ENCODE measurements at regions not wholly inside any gene's neighbourhood (a gene's known extent, or its start where the extent isn't known, plus 50 kb on each side); places are given as distances from the start of the nearest gene placed in this dataset.
A peak's percentile ranks its signal among the peaks of the same experiment; 100 is the strongest.

DNA sequence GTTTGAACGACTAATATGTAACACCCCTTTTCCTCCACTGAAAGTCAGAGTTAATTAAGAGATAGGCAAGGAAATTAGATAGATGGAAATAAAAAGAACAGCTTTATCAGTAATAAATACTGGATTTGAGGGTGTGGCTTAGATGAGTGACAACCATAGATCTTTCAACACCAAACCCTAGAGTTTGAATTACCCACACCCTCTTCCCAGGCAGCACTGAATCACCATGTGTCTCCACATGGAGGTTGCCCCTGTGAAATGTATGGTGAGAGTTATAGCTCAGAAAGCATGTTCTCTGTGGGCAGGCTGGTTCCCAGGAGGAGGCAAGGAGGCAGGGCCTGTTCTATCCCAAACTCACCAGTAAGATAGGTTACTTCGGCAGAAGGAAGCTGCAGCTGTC, 69.7 kb downstream of the TMEM174 start:
- intact Hi-C loops (cut with DNase I): no loop called here
- DNase-seq (no peak), ATAC-seq (no peak)

DNA sequence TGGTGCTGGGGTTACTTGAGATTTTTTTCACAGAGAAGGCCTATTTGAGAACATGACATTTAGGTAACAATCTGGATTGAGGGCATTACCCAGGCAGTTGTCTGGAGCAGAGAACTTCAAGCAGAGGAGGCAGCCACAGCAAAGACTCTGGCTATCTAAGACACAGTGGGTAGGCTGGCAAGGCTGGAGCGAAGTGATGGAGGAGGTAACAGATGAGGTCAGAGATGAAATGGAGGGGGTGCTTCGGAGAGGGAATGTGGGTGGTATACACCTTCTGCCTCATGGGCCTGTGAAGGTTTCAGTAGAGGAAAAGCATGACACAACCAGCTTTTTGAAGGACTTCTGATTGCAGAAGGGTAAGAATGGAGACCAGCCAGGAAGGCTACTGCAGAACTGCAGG, 65.9 kb downstream of the TMEM174 start:
- intact Hi-C loops (cut with DNase I): no loop called here
- no peak for DNase-seq
- no peak for ATAC-seq

DNA sequence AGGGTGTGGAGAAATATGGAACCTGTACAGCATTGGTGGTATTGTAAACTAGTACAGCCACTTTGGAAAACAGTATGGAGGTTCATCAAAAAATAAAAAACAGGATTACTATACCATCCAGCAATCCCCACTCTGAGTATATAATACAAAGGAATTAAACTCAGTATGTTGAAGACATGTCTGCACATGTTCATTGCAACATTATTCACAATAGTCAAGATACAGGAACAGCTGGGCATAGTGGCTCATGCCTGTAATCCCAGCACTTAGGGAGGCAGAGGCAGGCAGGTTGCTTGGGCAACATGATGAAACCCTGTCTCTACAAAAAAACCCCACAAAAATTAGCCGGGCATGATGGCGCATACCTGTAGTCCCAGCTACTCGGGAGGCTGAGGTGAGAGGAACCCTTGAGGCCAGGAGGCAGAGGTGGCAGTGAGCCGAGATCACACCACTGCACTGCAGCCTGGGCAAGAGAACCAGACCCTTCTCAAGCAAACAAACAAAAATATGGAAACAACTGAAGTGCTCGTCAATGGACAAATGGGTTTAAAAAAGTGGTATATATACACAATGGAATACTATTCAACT, 63.6 kb downstream of the TMEM174 start:
- no peak for DNase-seq
- no peak for ATAC-seq
- intact Hi-C loops (cut with DNase I): no loop called here

DNA sequence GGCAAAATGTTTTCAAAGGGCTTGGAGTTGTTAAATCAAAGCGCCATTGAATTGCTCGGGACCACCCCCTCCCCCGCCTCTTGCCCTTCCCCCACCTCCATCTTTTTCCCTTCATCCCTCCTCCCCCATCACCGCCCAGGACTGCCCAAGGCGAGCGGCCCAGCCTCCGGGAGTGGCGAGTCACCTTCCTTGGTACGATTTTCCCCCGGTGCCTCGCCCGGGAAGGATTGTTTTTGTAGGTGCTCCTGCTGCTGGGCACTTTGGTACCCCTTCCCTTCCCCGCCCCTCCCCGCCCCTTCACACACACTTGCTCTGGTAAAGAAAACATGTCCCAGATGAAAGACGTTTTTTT, 61.2 kb downstream of the TMEM174 start:
- intact Hi-C loops (cut with DNase I): no loop called here
- DNase-seq (no peak), ATAC-seq (no peak)

DNA sequence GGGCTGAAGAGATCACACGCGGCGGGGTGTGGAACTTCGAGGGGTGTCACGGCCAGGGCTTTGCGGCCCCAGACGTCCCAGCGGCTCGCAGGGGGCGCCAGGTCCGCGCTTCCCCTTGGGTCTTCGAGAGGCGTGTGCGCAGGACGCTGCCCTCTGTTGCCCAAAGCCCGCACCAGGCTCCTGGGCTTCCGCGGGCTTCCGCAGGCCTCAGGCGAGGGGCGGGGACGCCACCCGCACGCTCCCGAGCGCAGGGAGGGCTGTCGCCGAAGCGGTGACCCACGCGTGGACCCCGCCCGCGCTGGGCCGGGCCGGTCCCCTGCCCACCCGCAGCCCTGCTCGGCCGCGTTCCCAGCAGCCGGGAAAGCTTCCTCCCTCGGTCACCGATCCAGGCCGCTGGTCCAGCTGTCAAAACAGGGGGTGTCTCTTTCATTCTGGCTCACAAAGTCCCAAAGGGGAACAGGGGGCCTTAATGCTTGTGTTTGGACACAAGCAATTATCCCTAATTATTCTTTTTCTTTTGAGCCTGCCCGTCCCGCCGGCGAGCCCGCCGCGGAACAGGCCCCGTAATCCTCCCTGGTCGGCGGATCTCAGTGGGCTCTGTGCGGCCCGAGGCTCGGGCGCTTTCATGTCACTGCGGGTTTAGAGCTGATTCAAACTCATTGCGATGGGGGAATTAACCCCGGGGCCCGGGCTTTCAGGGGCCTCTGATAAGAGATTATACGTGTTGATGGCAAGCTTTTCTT, 60.6 kb downstream of the TMEM174 start:
- intact Hi-C loops (cut with DNase I): no loop called here
- DNase-seq (no peak), ATAC-seq (peak; percentile 65 to 71)

DNA sequence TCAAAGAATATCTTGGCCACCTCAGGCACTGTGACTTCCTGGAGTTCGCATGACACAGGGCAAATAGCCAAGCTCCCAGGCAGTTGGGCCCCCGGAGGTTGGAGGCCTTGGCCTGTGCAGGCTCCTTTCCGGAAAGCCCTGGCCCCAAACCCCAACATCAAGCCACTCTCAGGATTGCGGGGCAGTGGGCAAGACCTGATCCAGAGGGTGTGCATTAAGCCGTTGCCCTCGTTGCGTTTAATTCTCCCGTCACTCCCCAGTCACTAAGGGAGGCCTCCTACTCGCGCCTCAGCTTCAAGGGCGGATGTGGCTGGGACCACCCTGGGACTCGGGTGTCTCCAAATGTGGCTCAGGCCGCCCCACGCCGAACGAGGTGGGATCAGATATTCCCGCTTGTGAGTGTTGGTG, 60.1 kb downstream of the TMEM174 start:
- no peak for DNase-seq
- intact Hi-C loops (cut with DNase I): no loop called here
- ATAC-seq: peak; percentile 12 to 16

DNA sequence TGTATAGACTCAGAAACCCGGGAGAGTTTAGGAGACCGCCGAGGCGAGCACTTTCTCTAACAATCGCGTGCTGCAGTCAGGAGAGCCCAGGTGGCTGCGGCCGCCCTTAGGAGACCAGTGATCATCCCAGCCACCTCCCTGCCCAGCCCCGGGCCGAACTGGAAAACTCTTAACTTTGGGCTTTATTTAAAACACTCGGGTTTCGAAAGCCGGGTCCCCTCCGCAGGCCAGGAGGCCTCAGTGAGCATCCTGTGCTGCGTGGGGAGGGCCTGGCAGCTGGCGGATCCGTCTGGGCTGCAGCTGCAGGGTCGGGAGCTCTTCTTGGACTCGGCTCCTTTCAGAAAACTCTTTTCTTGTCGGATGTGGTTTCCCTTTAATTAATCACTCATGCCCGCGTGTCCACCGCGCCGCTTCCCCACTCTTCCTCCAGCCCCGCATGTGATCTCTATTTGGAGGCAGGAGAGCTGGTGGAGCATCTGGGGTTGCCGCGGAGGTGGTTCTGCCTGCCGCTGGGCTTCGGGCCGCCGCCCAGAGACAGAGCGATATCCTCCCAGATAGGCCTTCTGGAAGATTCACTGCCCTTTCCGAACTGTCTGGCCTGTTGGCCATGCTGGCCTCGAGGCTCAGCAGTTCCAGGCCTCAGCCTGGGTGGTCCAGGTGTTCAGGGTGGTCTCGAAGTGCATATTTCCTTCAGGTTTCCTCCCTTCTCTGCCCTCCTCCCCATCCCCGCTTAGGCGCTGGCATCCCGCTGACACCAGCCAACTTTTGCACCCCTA, 59.5 kb downstream of the TMEM174 start:
- DNase-seq (no peak), ATAC-seq (peak in 1 of 2 donors; percentile 26)
- intact Hi-C loops (cut with DNase I): no loop called here

DNA sequence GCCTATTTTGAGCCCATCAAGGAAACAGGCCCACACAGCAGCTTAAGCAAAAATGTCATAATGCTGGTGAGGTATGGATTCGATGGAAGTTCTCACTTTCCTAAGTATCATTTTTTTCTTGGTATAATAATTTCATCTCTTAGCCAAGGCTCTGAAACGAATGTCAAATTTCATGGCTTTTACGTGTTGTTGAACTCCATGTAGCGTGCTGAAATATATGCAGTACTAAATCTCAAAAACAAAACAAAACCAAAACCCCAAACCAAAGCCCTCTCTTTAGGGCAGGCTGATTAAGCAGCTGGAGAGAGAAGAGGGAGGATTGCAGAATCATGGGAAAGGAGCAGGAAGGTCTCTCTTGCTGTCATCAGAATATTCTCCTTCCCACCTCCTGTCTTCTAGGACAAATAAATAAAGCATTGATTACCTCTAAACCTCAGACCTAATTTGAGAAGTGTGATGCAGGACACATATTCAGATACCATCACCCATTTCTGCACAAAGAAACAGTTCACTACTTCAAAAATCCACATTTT, 58.3 kb downstream of the TMEM174 start:
- ATAC-seq (no peak), DNase-seq (no peak)
- intact Hi-C loops (cut with DNase I): no loop called here

DNA sequence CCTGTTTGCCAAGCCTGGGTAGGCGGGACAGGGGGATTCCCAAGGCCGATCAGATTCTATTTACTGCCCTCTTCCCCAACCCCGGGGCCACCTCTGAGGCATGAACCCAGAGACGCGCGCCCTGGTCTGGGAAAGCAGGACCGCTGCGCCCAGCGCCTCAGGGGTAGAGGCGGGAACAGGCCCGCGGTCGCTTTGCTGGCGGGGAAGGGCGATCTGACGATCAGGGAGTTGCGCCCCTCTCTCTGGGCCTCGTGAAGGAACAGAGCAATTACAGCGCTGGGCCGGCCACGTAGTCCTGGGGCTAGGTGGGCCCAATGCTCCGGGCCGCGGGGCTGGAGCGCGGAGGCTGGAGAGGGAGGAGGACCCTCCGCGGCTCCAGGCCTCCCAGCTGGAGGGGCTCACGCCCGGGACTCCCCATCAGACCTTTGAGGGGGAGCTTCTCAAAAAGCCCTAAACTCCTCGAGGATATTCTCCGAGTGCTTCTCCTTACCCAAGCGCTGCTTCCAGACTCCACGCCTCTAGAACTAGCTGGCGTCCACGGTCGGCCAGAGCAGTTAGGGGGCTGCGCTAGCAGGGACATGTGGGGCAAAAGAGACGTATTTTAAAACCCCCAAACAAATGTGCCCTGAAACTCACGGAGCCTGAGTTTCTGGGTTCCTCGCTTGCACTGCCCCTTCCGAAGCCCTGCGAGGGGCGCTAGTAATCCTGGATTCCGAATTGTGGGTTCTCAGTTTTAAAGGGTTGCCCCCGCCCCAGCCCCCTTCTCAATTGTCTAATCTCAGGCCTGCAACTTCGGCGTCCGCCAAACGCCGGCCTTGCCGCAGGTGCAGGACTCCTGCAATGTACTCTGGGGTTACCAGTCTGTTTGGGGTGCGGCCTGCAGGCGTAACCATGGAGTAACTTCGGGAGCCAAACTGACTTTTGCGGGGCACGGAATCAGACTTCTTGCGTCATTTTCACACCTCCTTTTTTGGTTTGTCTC, 57.6 kb downstream of the TMEM174 start:
- intact Hi-C loops (cut with DNase I): no loop called here
- DNase-seq: no peak
- ATAC-seq: no peak

DNA sequence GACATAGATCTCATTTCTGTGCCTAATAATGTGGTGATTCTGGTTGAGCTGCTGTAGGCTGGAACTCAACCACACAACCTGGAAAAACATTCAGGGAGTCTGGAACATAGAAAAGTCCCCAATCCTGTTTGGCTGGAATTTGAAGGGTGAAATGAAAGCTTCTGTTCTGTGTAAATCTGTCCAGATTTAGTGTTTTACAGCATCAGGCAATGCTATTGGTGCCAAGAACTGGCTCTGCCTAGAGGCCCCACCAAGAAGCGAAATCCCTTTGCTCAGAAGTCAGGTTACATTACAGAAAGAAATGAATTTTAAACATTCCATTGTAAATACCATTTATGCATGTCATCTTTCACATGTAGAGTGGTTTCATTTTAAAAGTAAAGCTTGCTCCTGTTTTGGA, 56.3 kb downstream of the TMEM174 start:
- ATAC-seq (no peak), DNase-seq (no peak)
- intact Hi-C loops (cut with DNase I): no loop called here

DNA sequence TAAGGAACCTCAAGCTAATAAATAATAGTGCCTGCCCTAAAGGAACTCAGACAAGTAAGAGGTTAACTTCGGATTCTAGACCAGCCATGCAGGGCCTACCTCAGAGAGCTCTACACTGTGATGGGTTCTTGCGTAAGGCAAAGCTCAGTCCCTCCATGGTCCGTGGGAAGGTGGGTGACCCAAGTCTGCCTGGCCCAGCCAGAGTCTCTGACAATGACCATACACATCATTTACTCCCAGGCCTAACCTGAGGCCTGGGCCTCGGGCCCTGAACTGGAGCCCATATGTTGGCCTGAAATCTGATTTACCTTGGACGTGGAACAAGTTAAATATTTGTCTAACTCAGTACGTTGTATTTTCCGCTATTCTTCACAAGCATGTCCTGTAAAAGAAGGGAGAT, 55.1 kb downstream of the TMEM174 start:
- ATAC-seq: no peak
- intact Hi-C loops (cut with DNase I): no loop called here
- DNase-seq: no peak

Data from left cardiac atrium (tissue), 4 donors.